Erythroblast (primary cell): ENCODE measurements at regions not wholly inside any gene's neighbourhood (a gene's known extent, or its start where the extent isn't known, plus 50 kb on each side); places are given as distances from the start of the nearest gene placed in this dataset.

ENCODE experiments used
- GATA1 ChIP-seq: IDR thresholded peaks from 2 replicates; pipeline ENCODE4 v1.6.1; 2011; ENCODE audit warnings: low read depth, mild to moderate bottlenecking, control low read depth, low read length, moderate library complexity
- POLR2A ChIP-seq: IDR thresholded peaks from 2 replicates; pipeline ENCODE4 v1.6.1; 2011; ENCODE audit warnings: mild to moderate bottlenecking, low read length

DNA sequence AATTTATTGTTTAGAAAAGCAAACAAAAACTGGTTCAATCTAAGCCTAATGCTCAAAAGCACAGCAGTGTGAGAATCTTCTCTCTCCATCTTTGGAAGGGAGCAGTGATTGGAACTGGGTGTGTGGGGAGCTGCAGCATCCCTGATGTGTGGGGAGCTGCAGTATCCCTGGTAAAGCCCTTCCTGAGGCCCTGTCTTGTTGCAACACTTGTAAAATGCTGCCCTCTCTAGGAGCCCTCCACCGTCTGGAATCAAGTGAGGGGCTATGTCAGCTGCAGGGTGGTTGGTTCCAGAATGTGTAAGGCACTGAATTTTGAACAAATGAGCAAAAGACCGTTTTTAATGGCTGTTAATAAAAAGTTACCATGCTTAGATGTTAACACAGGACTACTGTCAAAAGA lies 147.7 kb upstream of the RAB12 start:
- no peak for TF ChIP-seq POLR2A
- TF ChIP-seq GATA1 = no peak
